ENCODE measurements at regions not wholly inside any gene's neighbourhood (a gene's known extent, or its start where the extent isn't known, plus 50 kb on each side); places are given as distances from the start of the nearest gene placed in this dataset.

DNA sequence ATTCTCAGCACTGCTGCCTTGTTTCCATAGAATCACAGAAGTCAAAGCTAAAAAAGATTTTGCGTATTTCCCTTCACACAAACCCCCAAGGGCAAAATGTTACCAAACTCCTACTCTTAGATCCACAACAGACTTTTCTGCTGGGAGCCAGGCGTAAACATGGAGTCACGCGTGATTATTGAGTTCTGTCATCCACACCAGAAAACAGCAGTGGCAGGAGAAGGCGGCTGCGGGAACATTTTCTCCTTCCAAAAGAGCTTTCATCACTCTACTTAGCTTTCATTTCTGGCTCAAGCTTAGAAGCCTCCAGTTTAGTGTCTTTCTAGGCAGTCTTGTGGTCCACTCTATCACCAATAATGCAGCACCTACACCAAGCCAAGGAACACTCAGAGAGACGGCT lies 712.9 kb upstream of the NRP1 start:
- TF ChIP-seq CTCF (IDR thresholded peaks at IDR 0.05; ENCODE audit: low read depth, low read length, poor library complexity, severe bottlenecking) (no peak), EZH2phosphoT487 (IDR thresholded peaks at IDR 0.05; ENCODE audit: borderline replicate concordance, low read length) (no peak)
